ENCODE measurements at regions not wholly inside any gene's neighbourhood (a gene's known extent, or its start where the extent isn't known, plus 50 kb on each side); places are given as distances from the start of the nearest gene placed in this dataset.

GRCh38 chr1:67898033-67898726, 64.9 kb upstream of the GNG12 start:
- no peak for DNase-seq

GRCh38 chr1:67897270-67897949, 64.1 kb upstream of the GNG12 start:
- no peak for DNase-seq

GRCh38 chr1:67896826-67897225, 63.6 kb upstream of the GNG12 start:
- no peak for DNase-seq

GRCh38 chr1:67894981-67895735, 61.9 kb upstream of the GNG12 start:
- no peak for DNase-seq

- no peak for DNase-seq
Measured at GRCh38 chr1:67893126-67893495, 59.8 kb upstream of the GNG12 start.

- DNase-seq: no peak
Measured at GRCh38 chr1:67892476-67893125, 59.3 kb upstream of the GNG12 start.

GRCh38 chr1:67890857-67891256, 57.6 kb upstream of the GNG12 start:
- DNase-seq: no peak

GRCh38 chr1:67889953-67890567, 56.8 kb upstream of the GNG12 start:
- peak in 1 of 2 experiments; percentile 21 for DNase-seq

GRCh38 chr1:67889466-67889865, 56.2 kb upstream of the GNG12 start:
- no peak for DNase-seq

GRCh38 chr1:67888216-67889106, 55.2 kb upstream of the GNG12 start:
- DNase-seq: no peak

GRCh38 chr1:67887146-67887545, 53.9 kb upstream of the GNG12 start:
- DNase-seq: no peak

GRCh38 chr1:67886076-67886475, 52.8 kb upstream of the GNG12 start:
- no peak for DNase-seq

- DNase-seq: no peak
Measured at GRCh38 chr1:67883069-67883468, 49.8 kb upstream of the GNG12 start.

Data from activated T-cell treated with anti-CD3 and anti-CD28 coated beads, Interleukin-2, amount 50 U/mL, for 48 hours (primary cell).